Lung microvascular endothelial cell (primary cell): ENCODE measurements at regions not wholly inside any gene's neighbourhood (a gene's known extent, or its start where the extent isn't known, plus 50 kb on each side); places are given as distances from the start of the nearest gene placed in this dataset.

Experiments
- DNase-seq, 2 donors: peaks; one replicate each; pipeline versions ENCODE4 v3.0.0 to v3.0.0-alpha.2; 2010; ENCODE audit warnings: low read depth in 2 of 2

- no peak for DNase-seq
These were observed 219.0 kb upstream of the POU3F1 start for GRCh38 chr1:38265293-38266196.

GRCh38 chr1:38263438-38263837 lies 216.8 kb upstream of the POU3F1 start:
- no peak for DNase-seq

DNA sequence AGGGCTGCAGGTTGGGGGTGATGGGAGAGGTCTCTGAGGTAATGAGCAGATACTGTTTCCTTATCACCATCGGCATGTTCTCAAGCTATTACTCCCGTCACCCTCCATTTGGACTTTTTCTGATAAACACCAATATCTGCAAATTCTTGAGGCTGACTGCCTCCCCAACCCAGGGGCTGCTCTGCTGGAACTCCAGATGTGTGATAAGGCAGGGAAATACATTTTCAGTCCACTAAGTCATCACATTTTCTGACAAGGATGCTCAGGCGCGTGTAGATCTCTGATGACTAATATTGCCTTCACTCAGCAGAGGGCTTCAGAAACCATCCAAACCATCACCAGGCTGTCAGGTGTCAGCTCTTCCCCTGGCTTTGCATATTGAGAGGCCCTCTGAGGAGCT lies 215.0 kb upstream of the POU3F1 start:
- no peak for DNase-seq

DNA sequence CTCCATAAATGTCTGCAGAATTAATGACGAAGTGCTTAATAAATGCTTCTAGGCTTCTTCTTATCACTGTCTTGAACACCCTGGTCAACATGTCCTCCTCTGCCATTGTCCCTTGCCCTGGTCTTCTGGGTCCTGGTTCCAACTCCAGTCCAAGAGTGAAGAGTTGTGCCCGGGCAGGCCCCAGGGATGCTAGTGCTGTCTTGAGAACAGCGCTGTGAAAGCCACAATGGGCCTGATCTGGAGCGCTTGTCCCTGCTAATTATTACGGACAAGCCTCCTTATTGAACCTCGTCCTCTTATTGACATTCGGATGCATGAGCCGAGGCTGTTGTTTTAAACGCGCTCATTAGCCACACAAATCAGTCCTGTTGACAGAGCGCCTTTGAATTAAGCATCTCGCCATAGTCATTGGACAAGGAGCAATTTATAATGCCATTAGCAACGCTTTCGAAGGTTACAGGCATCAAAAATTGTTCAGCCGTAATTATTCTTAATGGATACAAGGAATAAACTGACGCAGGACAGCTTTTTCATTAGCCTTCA lies 211.6 kb upstream of the POU3F1 start:
- no peak for DNase-seq

DNA sequence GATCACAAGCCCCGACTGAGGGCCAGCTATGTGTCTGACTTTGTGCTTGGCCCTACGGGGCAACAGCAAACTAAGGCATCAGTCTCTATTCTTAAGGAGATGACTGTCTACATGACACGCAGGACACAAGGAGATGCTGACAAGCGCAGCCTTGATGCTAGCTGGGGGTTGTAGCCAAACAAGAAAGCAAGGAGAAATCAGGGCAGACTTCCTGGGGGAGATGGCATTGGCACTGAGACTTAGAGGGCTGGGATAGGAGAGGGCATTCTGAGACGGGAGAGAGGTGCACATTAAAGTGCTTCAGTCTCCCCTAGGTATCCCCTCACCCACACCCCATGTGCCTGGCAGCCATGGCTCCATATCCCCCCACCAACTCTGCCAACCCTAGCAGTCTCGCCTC lies 210.8 kb upstream of the POU3F1 start:
- DNase-seq, result no peak

- no peak for DNase-seq
These were observed 209.5 kb upstream of the POU3F1 start for GRCh38 chr1:38256072-38256471.

- no peak for DNase-seq
These were observed 206.7 kb upstream of the POU3F1 start for GRCh38 chr1:38253314-38253713.

DNA sequence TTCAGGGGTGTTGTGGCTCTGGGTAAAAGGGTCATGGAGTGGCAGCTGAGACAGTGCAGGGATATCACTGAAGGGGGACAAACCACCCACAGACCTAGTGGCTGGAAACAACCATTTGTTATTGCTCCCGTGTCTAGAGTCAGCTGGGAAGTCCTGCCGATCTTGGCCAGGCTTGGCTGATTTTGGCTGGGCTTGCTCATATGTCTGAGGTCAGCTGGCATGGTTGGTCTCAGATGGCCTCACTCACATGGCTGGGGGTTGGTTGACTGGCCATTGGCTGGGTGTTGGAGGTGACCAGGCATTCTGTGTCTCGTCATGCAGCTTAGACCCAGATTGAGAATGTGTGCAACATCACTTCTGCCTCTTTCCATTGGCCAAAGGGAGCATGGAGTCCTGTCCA lies 203.8 kb upstream of the POU3F1 start:
- DNase-seq, result no peak

GRCh38 chr1:38249001-38249400 lies 202.4 kb upstream of the POU3F1 start:
- DNase-seq, result no peak

- peak; percentile 63 to 79 for DNase-seq
These were observed 200.7 kb upstream of the POU3F1 start for GRCh38 chr1:38246955-38247952.

DNA sequence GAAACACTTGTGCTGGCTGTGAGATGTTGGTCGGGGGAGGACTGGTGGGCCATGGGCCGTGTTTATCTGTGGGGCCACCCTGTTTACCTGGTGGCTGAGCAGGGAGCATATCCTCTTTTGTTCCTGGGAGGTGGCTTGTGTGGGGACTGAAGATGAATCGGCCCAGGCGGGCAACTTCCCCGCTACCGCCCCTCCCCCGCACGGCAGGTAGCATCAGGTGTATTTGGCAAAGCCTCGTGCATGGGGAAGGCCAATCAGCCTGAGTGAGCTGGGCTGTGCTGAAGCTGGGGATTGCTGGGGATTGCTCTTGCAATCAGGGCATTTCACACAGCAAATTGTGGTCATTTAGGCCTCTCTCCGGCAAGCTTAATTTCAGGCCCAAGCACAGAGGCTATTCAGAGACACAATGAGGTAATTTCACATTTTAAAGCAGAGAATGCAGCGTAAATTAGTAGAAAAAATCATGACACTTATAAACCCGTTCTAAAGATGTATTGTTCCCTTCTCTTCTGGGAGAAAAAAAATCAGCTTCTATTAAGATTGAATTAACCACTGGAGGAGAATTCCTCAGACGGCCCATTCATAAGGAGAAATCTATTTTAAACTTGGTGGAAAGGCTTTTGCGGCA lies 197.7 kb upstream of the POU3F1 start:
- no peak for DNase-seq

DNA sequence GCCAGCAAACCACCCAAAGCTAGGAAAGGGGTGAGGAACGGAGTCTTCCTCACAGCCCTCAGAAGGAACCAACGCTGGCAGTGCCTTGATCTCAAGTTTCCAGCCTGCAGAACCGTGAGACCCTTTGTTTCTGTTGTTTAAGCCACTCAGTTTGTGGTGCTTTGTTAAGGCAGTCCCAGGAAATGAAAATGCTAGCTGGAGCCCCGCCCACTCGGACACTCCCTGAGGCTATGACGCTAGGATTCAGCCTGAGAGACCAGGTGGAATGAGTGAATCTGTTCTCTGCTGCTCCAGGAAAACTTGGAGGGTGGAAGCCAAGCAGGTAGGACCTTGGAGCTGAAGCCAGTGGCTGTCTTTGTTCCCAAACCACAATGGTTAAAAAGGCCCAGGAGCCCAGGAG lies 196.5 kb upstream of the POU3F1 start:
- no peak for DNase-seq

DNA sequence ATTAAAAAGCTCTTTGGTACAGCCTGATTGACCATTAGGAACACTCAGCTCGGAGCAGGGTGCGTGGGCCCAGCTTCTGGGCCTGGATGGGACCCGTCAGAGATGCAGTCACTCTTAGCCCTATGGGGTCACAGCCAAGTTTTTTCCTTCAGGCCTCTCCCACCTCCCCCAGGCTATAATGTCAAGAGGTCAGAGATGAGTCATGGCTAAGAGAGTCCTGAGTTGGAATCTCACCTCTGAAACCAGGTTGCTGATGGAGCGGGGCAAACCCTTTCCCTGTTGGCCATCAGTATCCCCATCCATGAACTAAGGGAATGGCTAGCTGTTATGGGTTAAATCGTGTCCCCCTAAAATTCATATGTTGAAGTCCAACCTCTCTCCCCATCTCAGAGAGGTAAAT lies 195.9 kb upstream of the POU3F1 start:
- no peak for DNase-seq

GRCh38 chr1:38241594-38242334 lies 195.2 kb upstream of the POU3F1 start:
- no peak for DNase-seq

- DNase-seq, result no peak
These were observed 194.0 kb upstream of the POU3F1 start for GRCh38 chr1:38240618-38241017.

- DNase-seq, result no peak
These were observed 192.8 kb upstream of the POU3F1 start for GRCh38 chr1:38239258-38239835.

GRCh38 chr1:38238294-38238693 lies 191.7 kb upstream of the POU3F1 start:
- DNase-seq, result no peak

DNA sequence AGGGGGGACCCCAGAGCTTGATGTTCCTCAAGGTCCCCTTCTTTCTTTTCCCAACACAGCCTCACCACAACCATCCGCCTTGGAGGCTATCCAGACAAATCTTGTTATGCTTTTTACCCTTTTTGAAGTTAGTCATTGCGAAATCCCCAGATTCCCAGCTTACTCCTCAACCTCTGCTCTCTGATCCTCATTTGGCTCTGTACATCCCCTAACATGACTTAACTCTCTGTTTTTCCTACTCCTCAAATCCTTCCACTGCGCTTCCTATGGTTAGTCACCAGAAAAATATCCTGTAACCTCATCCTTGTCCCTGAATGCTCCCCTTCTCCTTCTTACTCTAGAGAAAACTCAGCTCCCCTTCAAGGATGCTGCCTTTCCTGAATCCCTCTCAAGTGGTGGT lies 189.1 kb upstream of the POU3F1 start:
- no peak for DNase-seq

DNA sequence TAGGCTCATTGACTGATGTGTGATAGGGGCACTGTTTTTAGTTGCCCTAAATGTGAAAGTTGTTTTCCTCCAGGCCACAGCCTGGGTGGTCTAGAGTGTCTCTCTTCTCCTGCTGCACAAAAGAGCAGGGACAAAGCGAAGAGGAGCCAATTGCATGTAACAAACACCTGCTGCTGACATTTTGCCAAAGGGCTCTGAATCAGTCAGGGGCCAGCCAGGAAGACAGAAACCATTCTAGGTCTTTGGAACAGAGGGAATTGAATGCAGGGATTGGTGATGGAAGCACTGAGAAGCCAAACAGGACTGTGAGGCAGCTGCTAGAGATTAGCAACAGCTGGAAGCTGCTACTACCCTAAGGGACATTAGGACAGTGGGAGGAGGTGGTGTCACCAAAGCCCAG lies 185.3 kb upstream of the POU3F1 start:
- no peak for DNase-seq

GRCh38 chr1:38228718-38229117 lies 182.1 kb upstream of the POU3F1 start:
- no peak for DNase-seq

DNA sequence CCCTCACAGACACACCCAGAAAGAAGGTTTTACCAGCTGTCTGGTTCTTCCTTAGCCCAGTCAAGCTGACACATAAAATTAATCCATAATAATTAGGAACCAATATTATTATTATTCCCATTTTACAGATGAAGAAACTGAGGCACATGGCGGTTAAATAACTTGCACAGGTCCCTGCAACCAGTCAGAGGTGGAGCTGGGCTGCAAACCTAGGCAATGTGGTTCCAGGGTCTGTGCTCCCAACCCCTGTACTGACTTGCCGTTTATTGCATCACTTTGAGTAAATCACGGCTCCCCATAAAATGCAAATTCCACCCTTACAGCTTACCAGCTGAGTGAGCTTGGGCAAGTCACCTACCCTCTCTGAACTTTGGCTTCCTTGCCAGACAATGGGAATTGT lies 179.2 kb upstream of the POU3F1 start:
- no peak for DNase-seq
